ENCODE measurements at regions not wholly inside any gene's neighbourhood (a gene's known extent, or its start where the extent isn't known, plus 50 kb on each side); places are given as distances from the start of the nearest gene placed in this dataset.

GRCh38 chr1:208387908-208388811, 144.0 kb upstream of the PLXNA2 start:
- TF ChIP-seq POLR2A (IDR thresholded peaks at IDR 0.05) (no peak), POLR2AphosphoS5 (IDR thresholded peaks at IDR 0.05; ENCODE audit: insufficient read depth in 1 of 2, low read depth in 1 of 2) (no peak)
- TF ChIP-seq, protein P1, sequence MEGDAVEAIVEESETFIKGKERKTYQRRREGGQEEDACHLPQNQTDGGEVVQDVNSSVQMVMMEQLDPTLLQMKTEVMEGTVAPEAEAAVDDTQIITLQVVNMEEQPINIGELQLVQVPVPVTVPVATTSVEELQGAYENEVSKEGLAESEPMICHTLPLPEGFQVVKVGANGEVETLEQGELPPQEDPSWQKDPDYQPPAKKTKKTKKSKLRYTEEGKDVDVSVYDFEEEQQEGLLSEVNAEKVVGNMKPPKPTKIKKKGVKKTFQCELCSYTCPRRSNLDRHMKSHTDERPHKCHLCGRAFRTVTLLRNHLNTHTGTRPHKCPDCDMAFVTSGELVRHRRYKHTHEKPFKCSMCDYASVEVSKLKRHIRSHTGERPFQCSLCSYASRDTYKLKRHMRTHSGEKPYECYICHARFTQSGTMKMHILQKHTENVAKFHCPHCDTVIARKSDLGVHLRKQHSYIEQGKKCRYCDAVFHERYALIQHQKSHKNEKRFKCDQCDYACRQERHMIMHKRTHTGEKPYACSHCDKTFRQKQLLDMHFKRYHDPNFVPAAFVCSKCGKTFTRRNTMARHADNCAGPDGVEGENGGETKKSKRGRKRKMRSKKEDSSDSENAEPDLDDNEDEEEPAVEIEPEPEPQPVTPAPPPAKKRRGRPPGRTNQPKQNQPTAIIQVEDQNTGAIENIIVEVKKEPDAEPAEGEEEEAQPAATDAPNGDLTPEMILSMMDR (IDR thresholded peaks at IDR 0.05), result no peak
